WTC11 (cell line): ENCODE measurements at regions not wholly inside any gene's neighbourhood (a gene's known extent, or its start where the extent isn't known, plus 50 kb on each side); places are given as distances from the start of the nearest gene placed in this dataset.

Experiments used
- ATAC-seq: fragments of 200-7000 bp; cut with Tn5 transposase; 2 replicates; pipeline ENCODE4 v1.10.0; 2021; ENCODE audit warnings: mild to moderate bottlenecking, moderate library complexity
- CTCF ChIA-PET: fragments of 300-600 bp; sonication (Branson Sonifier 250); formaldehyde crosslinking; loops from one replicate; lab custom pipeline; 2021; ENCODE audit warnings: antibody characterized with exemption; lab: Charles Lee
- POLR2A ChIA-PET: fragments of 350-600 bp; sonication (Branson Sonifier 250); formaldehyde crosslinking; loops from one replicate; lab custom pipeline; 2021; ENCODE audit warnings: antibody characterized with exemption; lab: Charles Lee
- DNase-seq: peaks from one replicate; pipeline ENCODE4 v3.0.0; 2021; ENCODE audit warnings: low spot score
- H3K27ac Mint-ChIP-seq: 2 replicates; pipeline ENCODE4 v1.8.0; 2021; ENCODE audit warnings: mixed read lengths
- H3K27me3 Mint-ChIP-seq: 2 replicates; pipeline ENCODE4 v1.8.0; 2021; ENCODE audit warnings: low read depth, mild to moderate bottlenecking, moderate library complexity, mixed read lengths
- H3K36me3 Mint-ChIP-seq: 2 replicates; pipeline ENCODE4 v1.8.0; 2021; ENCODE audit warnings: mixed read lengths
- H3K4me1 Mint-ChIP-seq: 2 replicates; pipeline ENCODE4 v1.8.0; 2022; ENCODE audit warnings: mixed read lengths
- H3K4me3 Mint-ChIP-seq: 2 replicates; pipeline ENCODE4 v1.8.0; 2021; ENCODE audit warnings: mild to moderate bottlenecking, moderate library complexity, mixed read lengths
- H3K9me3 Mint-ChIP-seq: 2 replicates; pipeline ENCODE4 v1.8.0; 2021; ENCODE audit warnings: mixed read lengths
- E2F1 ChIP-seq: sonication (generic); formaldehyde crosslinking; IDR thresholded peaks from 2 replicates; pipeline ENCODE4 v1.8.0; 2022; ENCODE audit warnings: mild to moderate bottlenecking, missing genetic modification reagents
- ELF4 ChIP-seq: sonication (generic); formaldehyde crosslinking; IDR thresholded peaks from 2 replicates; pipeline ENCODE4 v1.8.1; 2022; ENCODE audit warnings: low read depth, mild to moderate bottlenecking, moderate library complexity, missing genetic modification reagents
- ESRRA ChIP-seq: sonication (generic); formaldehyde crosslinking; IDR thresholded peaks from 2 replicates; pipeline ENCODE4 v1.8.1; 2022; ENCODE audit warnings: mild to moderate bottlenecking, missing genetic modification reagents, borderline replicate concordance
- GRHL2 ChIP-seq: fragments of 250-450 bp; sonication (Bioruptor Pico); IDR thresholded peaks from 2 replicates; pipeline ENCODE4 v1.8.0; 2022; ENCODE audit warnings: mild to moderate bottlenecking, moderate library complexity; ENCODE audit not compliant: insufficient replicate concordance, severe bottlenecking
- IRF1 ChIP-seq: sonication (generic); formaldehyde crosslinking; IDR thresholded peaks from 2 replicates; pipeline ENCODE4 v1.8.0; 2023; ENCODE audit warnings: missing genetic modification reagents
- JUN ChIP-seq: sonication (generic); formaldehyde crosslinking; IDR thresholded peaks from 2 replicates; pipeline ENCODE4 v1.8.0; 2023; ENCODE audit warnings: mild to moderate bottlenecking, missing genetic modification reagents
- KAT7 ChIP-seq: sonication (generic); formaldehyde crosslinking; IDR thresholded peaks from 2 replicates; pipeline ENCODE4 v1.8.1; 2023; ENCODE audit warnings: missing genetic modification reagents, mild to moderate bottlenecking, borderline replicate concordance
- NR2C2 ChIP-seq: sonication (generic); formaldehyde crosslinking; IDR thresholded peaks from 2 replicates; pipeline ENCODE4 v1.8.0; 2022; ENCODE audit warnings: mild to moderate bottlenecking, missing genetic modification reagents
- NR3C1 ChIP-seq: sonication (generic); formaldehyde crosslinking; conservative IDR thresholded peaks from 2 replicates; pipeline ENCODE4 v1.8.1; 2023; ENCODE audit warnings: low read depth, mild to moderate bottlenecking, missing genetic modification reagents
- PRDM15 ChIP-seq: sonication (generic); formaldehyde crosslinking; IDR thresholded peaks from 2 replicates; pipeline ENCODE4 v1.8.0; 2022; ENCODE audit warnings: missing genetic modification reagents
- TEAD4 ChIP-seq: sonication (generic); formaldehyde crosslinking; IDR thresholded peaks from 2 replicates; pipeline ENCODE4 v1.8.0; 2022; ENCODE audit warnings: mild to moderate bottlenecking, missing genetic modification reagents
- ZNF219 ChIP-seq: sonication (generic); formaldehyde crosslinking; IDR thresholded peaks from 2 replicates; pipeline ENCODE4 v1.8.0; 2023; ENCODE audit warnings: missing genetic modification reagents, mild to moderate bottlenecking, borderline replicate concordance
- ZNF671 ChIP-seq: fragments of 250-450 bp; sonication (Bioruptor Pico); IDR thresholded peaks from 2 replicates; pipeline ENCODE4 v1.8.0; 2021; ENCODE audit warnings: mild to moderate bottlenecking
- TF ChIP-seq, protein P1 (sequence below): sonication (generic); formaldehyde crosslinking; IDR thresholded peaks from 2 replicates; pipeline ENCODE4 v1.8.1; 2023; ENCODE audit warnings: mild to moderate bottlenecking, missing genetic modification reagents, moderate library complexity
- TF ChIP-seq, protein P2 (sequence below): sonication (generic); formaldehyde crosslinking; IDR thresholded peaks from 2 replicates; pipeline ENCODE4 v1.8.0; 2022; ENCODE audit warnings: mild to moderate bottlenecking, missing genetic modification reagents
- TF ChIP-seq, protein P3 (sequence below): sonication (generic); formaldehyde crosslinking; IDR thresholded peaks from 2 replicates; pipeline ENCODE4 v1.8.0; 2022; ENCODE audit warnings: mild to moderate bottlenecking, missing genetic modification reagents

DNA sequence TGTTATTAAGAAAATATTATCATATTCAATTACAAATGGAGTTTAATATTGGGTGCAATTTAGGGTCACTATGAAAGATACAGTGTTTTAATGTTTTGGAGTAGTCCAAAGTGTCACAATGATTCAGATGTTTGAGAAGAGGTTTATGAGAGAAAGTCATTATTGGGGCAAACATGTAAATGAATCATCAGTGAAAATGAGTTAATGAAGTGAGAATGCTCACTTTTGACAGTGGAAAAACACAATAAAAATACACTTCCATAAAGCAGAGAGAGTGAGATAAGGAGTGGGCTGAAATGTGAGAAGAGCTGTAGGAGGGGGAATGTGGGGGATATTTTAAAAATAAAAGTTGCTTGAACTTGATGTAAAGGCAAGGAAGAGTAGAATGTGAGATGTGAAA lies 957.1 kb downstream of the PCDH18 start:
- TF ChIP-seq TEAD4 (CRISPR knock-in tag) (no peak), ELF4 (CRISPR knock-in tag) (no peak), GRHL2 (CRISPR knock-in tag) (no peak), JUN (CRISPR knock-in tag) (no peak), PRDM15 (CRISPR knock-in tag) (no peak), E2F1 (CRISPR knock-in tag) (no peak)
- TF ChIP-seq, protein P1, sequence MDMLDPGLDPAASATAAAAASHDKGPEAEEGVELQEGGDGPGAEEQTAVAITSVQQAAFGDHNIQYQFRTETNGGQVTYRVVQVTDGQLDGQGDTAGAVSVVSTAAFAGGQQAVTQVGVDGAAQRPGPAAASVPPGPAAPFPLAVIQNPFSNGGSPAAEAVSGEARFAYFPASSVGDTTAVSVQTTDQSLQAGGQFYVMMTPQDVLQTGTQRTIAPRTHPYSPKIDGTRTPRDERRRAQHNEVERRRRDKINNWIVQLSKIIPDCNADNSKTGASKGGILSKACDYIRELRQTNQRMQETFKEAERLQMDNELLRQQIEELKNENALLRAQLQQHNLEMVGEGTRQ (CRISPR knock-in tag), result no peak
- TF ChIP-seq, protein P2, sequence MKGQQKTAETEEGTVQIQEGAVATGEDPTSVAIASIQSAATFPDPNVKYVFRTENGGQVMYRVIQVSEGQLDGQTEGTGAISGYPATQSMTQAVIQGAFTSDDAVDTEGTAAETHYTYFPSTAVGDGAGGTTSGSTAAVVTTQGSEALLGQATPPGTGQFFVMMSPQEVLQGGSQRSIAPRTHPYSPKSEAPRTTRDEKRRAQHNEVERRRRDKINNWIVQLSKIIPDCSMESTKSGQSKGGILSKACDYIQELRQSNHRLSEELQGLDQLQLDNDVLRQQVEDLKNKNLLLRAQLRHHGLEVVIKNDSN (CRISPR knock-in tag), result no peak
- TF ChIP-seq, all 79 proteins: peak for 0
- CTCF ChIA-PET, result no interaction called here
- no peak overlapping the region for H3K4me3 Mint-ChIP-seq
- POLR2A ChIA-PET, result no interaction called here
- H3K4me1 Mint-ChIP-seq, result no peaks in the 10 kb centered on the region
- DNase-seq (no peak), ATAC-seq (no peak)
- no peak overlapping the region for H3K27ac Mint-ChIP-seq
- no peaks in the 10 kb centered on the region for H3K27me3 Mint-ChIP-seq
- H3K9me3 Mint-ChIP-seq, result peaks cover 7% of the 10 kb centered on the region; the same call in 1 of the 2 replicates
- no peaks in the 10 kb centered on the region for H3K36me3 Mint-ChIP-seq

- Mint-ChIP-seq H3K4me1 (no peaks in the 10 kb centered on the region), H3K4me3 (no peak overlapping the region), H3K27me3 (no peaks in the 10 kb centered on the region), H3K9me3 (peaks cover 4% of the 10 kb centered on the region; the same call in 1 of the 2 replicates), H3K36me3 (no peaks in the 10 kb centered on the region), H3K27ac (no peak overlapping the region)
- POLR2A ChIA-PET, result no interaction called here
- TF ChIP-seq ZNF219 (CRISPR knock-in tag), result no peak
- TF ChIP-seq IRF1 (CRISPR knock-in tag), result no peak
- TF ChIP-seq, protein P3, sequence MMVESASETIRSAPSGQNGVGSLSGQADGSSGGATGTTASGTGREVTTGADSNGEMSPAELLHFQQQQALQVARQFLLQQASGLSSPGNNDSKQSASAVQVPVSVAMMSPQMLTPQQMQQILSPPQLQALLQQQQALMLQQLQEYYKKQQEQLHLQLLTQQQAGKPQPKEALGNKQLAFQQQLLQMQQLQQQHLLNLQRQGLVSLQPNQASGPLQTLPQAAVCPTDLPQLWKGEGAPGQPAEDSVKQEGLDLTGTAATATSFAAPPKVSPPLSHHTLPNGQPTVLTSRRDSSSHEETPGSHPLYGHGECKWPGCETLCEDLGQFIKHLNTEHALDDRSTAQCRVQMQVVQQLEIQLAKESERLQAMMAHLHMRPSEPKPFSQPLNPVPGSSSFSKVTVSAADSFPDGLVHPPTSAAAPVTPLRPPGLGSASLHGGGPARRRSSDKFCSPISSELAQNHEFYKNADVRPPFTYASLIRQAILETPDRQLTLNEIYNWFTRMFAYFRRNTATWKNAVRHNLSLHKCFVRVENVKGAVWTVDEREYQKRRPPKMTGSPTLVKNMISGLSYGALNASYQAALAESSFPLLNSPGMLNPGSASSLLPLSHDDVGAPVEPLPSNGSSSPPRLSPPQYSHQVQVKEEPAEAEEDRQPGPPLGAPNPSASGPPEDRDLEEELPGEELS (CRISPR knock-in tag), result no peak
- no peak for TF ChIP-seq NR2C2 (CRISPR knock-in tag)
- TF ChIP-seq NR3C1 (CRISPR knock-in tag), result no peak
- TF ChIP-seq, protein P1 (CRISPR knock-in tag), result no peak
- TF ChIP-seq KAT7, result no peak
- no peak for TF ChIP-seq ESRRA (CRISPR knock-in tag)
- no peak for TF ChIP-seq ZNF671 (CRISPR knock-in tag)
- no peak for TF ChIP-seq ELF4 (CRISPR knock-in tag)
- CTCF ChIA-PET, result no interaction called here
- no peak for DNase-seq
- no peak for ATAC-seq
Observed at GRCh38 chr4:136573460-136573859, 958.8 kb downstream of the PCDH18 start.
